Fibroblast of villous mesenchyme (primary cell): ENCODE measurements at regions not wholly inside any gene's neighbourhood (a gene's known extent, or its start where the extent isn't known, plus 50 kb on each side); places are given as distances from the start of the nearest gene placed in this dataset.

ENCODE experiments used
- DNase-seq: peaks from one replicate; pipeline ENCODE4 v3.0.0-alpha.2; 2010; ENCODE audit warnings: low read depth
- H3K4me3 ChIP-seq: 2 replicates; pipeline ENCODE4 v1.5.1; 2011; ENCODE audit warnings: low read depth, mild to moderate bottlenecking, low read length
- TF ChIP-seq, protein P1 (sequence below): IDR thresholded peaks from 2 replicates; pipeline ENCODE4 v1.5.1; 2012; ENCODE audit warnings: low read depth, mild to moderate bottlenecking, low read length; ENCODE audit not compliant: insufficient read depth

DNA sequence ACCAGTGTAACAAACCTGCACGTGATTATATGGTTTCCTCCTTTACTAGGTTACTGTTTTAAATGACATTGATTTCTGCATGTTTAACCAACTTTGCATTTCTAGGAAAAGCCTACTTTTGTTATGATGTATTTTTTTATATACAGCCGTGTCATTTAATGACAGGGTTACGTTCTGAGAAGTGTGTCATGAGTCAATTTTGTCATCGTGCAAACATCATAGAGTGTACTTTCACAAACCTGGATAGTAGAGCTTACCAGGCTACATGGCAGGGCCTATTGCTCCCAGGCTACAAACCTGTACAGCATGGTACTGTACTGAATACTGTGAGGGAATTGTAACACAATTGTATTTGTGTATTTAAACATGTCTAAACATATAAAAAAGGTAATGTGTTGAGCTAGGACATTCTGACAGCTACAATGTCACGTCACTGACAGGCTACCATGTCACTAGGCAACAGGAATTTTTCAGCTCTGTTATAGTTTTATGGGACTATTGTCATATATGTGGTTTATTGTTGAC lies 205.3 kb downstream of the PRL start:
- TF ChIP-seq, protein P1, sequence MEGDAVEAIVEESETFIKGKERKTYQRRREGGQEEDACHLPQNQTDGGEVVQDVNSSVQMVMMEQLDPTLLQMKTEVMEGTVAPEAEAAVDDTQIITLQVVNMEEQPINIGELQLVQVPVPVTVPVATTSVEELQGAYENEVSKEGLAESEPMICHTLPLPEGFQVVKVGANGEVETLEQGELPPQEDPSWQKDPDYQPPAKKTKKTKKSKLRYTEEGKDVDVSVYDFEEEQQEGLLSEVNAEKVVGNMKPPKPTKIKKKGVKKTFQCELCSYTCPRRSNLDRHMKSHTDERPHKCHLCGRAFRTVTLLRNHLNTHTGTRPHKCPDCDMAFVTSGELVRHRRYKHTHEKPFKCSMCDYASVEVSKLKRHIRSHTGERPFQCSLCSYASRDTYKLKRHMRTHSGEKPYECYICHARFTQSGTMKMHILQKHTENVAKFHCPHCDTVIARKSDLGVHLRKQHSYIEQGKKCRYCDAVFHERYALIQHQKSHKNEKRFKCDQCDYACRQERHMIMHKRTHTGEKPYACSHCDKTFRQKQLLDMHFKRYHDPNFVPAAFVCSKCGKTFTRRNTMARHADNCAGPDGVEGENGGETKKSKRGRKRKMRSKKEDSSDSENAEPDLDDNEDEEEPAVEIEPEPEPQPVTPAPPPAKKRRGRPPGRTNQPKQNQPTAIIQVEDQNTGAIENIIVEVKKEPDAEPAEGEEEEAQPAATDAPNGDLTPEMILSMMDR, result no peak
- no peak overlapping the region for H3K4me3 ChIP-seq
- DNase-seq, result no peak

DNA sequence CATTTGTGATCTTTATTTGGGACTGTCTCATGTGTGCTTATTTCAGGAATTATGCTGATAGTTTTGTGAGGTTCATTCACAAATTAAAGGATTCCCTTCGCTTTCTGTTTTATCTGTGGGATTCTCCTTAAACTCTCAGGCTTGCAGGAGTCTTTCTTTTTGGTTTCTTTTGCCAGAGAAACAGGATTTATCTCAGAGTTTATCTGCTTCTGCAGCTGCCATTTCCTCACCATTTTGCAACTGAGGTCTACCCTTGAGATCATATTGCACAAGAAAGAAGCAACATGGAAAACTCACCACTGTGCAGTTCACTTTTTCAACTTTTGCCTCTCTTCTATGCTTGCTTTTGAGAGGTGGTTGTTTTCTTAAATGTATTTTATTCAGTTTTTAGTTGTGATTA lies 201.0 kb downstream of the PRL start:
- no peak overlapping the region for H3K4me3 ChIP-seq
- DNase-seq, result peak; percentile 67
- TF ChIP-seq, protein P1, result no peak

DNA sequence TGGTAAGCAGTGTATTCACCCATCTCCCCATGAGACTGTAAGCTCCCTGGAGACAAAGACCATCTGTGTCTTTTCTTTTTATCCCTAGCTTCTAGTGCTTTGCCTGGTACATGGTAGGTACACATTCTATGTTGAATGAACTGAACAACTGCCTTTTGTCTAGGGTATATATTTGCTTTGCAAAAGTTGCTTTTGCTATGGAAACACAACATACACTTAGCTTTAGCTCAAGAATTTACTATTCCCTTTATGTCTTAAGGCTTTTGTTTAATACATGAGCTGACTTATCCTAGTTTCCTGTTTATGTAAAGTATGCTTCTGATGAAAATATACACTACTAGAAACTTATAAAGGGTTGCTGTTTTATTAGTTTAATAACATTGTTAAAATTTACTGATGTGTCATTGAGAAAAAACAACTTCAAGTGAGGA lies 198.2 kb downstream of the PRL start:
- TF ChIP-seq, protein P1, result no peak
- DNase-seq, result no peak
- no peak overlapping the region for H3K4me3 ChIP-seq

DNA sequence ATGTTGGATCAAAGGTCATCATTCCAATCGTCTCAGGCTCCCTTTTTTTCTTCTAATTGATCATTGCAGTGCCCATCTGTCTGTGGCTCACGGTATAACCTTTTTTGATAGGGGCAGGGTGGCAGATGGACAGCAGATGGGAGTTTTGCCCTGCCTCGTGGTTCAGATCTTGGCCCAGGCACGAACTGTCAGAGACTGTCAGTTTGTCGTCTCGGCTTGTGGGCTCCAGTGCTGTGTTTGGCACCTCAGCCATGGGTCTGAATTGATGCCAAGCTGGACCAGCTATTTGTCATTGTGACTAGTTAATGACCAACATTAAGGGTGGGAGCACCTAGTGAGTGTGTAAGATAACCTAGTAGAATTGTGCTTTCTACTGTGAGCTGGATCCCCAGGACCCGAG lies 197.6 kb downstream of the PRL start:
- no peak overlapping the region for H3K4me3 ChIP-seq
- TF ChIP-seq, protein P1, result no peak
- DNase-seq, result no peak

DNA sequence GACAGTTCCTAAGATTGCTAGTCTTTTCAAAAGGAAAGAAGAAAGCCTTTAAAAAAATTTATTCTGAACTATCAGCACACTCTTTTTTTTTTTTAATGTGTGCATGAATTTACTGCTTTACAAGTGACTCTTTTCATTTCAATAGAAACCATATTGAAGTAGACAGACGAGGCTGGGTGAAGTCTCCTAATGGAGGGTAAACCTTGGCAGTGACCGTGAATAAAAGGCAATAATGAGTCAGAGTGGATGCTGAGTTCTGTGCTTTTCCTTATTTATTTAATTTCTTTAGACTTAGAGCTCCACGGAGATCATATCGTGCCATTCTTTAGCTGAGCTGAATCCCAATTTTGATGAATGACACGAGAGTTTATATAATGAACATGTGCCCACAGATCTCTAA lies 196.9 kb downstream of the PRL start:
- no peak overlapping the region for H3K4me3 ChIP-seq
- DNase-seq, result no peak
- TF ChIP-seq, protein P1, result no peak

DNA sequence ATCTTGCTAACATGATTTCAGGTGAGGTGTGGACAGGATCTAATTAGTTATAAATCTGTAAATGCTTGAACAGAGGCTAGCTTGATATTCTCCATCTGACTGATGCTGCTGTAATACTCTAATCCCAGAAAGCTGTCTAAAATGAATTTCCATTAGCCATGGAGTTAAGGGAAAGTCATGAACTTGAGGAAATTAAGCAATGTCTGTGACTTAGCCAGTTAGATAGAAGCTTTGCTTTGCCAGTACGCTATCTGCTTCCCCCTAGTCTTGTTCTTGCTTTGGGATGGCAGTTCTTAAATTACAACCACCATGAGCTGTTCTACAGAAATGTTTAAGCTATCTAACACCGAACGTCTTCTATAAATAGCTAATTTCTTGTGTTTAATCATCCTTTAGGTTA lies 195.7 kb downstream of the PRL start:
- H3K4me3 ChIP-seq, result no peak overlapping the region
- DNase-seq, result no peak
- TF ChIP-seq, protein P1, result no peak

DNA sequence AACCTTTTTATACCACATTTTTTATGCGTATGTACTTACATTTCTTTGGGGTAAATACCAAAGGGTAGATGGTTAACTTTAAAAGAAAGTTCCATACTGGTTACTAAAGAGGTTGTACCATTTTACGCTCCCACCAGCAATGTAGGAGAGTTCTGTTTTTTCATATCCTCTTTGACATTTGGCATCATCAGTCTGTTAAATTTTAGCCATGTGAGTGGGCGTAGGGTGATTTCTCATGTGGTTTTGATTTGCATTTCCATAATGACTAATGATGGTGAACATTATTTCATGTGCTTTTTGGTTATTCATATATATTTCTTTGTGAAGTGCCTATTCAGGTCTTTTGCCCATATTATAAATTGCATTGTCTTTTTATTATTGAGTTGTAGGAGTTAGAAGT lies 194.2 kb downstream of the PRL start:
- no peak for DNase-seq
- TF ChIP-seq, protein P1, result no peak
- no peak overlapping the region for H3K4me3 ChIP-seq
